GM12891 (cell line): ENCODE measurements at regions not wholly inside any gene's neighbourhood (a gene's known extent, or its start where the extent isn't known, plus 50 kb on each side); places are given as distances from the start of the nearest gene placed in this dataset.

ENCODE experiments used
- POLR2A ChIP-seq: IDR thresholded peaks from 2 replicates; pipeline ENCODE4 v1.6.1; 2011; ENCODE audit warnings: low read depth, low read length, control low read depth
- POLR2AphosphoS5 ChIP-seq: IDR thresholded peaks from 2 replicates; pipeline ENCODE4 v1.6.1; 2011; ENCODE audit warnings: low read depth, low read length, control low read depth
- TAF1 ChIP-seq: IDR thresholded peaks from 2 replicates; pipeline ENCODE4 v1.6.1; 2011; ENCODE audit warnings: low read depth, low read length, control low read depth

DNA sequence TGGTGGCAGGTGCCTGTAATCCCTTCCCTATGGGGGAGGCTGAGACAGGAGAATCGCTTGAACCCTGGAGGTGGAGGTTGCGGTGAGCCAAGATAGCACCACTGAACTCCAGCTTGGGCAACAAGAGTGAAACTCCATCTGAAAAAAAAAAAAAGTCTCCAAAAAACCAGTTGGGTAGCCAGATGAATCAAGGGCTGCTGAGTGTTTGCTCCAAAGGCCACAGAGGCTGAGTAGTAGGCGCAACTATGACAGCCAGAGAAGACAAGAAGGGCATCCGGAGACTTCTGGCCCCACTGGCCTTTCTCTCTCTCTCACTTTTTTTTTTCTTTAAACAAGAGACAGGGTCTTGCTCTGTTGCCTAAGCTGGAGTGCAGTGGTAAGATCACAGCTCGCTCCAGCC lies 131.8 kb downstream of the SMAD6 start:
- no peak for TF ChIP-seq POLR2AphosphoS5
- TF ChIP-seq POLR2A: no peak
- no peak for TF ChIP-seq TAF1
